WI38 (cell line): ENCODE measurements at regions not wholly inside any gene's neighbourhood (a gene's known extent, or its start where the extent isn't known, plus 50 kb on each side); places are given as distances from the start of the nearest gene placed in this dataset.

Experiments used
- H3K4me3 ChIP-seq: 2 replicates; pipeline ENCODE4 v1.5.1; 2011; ENCODE audit warnings: low read depth, mild to moderate bottlenecking, control low read depth, low read length
- TF ChIP-seq, protein P1 (sequence below): IDR thresholded peaks from 2 replicates; pipeline ENCODE4 v1.5.1; 2012; ENCODE audit warnings: low read depth, mild to moderate bottlenecking, control low read depth, low read length

DNA sequence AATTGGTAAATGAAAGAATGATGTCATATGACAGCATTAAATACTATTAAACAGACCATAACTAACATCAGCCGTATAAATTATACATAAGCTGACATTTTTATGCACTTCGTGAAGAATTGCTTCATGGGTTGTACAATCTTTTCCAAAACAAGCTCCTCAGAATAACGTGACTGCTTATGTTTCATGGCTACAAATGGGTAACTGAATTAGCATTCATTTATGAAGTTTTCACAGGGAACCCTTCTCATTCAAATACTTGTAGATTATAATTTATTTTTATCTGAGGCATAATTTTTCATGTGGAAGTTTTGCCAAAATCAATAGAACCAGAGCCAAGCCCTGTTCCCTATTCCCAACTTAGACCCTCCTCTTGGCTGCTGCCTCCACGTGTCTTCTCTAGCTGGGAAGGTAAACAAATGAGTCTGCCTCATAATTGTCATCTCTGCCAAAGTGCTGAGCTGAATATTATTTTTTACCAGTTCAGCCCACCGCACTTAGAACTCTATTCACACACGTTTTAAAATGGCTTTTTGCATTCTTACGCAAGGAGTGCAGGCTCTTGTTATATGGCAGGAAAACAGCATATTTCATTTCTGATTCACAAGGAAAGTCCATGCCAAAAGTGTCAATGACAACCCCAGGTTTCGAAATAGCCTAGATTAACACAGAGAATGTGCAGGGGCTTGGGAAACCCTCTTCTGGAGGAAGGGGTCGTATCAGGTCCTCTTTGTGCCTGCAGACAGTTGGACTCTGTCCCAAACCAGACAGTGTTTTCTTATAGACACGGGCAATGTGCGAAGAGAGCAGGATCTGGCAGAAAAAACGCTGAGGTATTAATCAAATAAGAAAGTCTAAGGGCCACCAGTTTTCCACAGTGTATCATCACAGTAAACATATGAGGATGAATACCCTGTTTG, 370.7 kb upstream of the MGMT start:
- no peak overlapping the region for H3K4me3 ChIP-seq
- TF ChIP-seq, protein P1, sequence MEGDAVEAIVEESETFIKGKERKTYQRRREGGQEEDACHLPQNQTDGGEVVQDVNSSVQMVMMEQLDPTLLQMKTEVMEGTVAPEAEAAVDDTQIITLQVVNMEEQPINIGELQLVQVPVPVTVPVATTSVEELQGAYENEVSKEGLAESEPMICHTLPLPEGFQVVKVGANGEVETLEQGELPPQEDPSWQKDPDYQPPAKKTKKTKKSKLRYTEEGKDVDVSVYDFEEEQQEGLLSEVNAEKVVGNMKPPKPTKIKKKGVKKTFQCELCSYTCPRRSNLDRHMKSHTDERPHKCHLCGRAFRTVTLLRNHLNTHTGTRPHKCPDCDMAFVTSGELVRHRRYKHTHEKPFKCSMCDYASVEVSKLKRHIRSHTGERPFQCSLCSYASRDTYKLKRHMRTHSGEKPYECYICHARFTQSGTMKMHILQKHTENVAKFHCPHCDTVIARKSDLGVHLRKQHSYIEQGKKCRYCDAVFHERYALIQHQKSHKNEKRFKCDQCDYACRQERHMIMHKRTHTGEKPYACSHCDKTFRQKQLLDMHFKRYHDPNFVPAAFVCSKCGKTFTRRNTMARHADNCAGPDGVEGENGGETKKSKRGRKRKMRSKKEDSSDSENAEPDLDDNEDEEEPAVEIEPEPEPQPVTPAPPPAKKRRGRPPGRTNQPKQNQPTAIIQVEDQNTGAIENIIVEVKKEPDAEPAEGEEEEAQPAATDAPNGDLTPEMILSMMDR: no peak

DNA sequence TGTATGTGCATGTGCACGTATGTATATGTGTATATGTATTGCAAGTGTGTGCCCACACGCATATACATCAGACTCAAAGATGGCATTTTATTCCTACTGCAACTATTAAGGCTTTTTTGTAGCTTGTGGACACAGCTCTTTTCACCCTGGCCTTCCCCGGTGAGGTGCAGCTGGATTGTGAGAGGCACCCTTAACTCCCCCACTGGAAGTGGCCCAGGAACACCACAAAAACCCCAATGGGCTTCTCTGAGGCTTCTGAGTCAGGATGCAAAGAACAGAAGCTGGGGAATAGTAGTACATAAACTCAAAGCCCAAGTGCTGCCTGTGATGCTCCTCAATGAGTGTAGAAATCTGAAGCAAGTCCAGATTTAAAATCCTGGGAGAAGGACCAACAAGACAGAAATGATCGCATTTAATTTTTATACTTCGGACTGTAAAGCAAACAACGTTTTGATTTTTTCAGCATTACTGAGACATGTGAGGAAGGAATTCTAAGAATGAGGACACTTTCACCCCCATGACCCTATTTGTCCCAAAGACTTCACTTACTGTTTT, 369.2 kb upstream of the MGMT start:
- H3K4me3 ChIP-seq: no peak overlapping the region
- TF ChIP-seq, protein P1: no peak

DNA sequence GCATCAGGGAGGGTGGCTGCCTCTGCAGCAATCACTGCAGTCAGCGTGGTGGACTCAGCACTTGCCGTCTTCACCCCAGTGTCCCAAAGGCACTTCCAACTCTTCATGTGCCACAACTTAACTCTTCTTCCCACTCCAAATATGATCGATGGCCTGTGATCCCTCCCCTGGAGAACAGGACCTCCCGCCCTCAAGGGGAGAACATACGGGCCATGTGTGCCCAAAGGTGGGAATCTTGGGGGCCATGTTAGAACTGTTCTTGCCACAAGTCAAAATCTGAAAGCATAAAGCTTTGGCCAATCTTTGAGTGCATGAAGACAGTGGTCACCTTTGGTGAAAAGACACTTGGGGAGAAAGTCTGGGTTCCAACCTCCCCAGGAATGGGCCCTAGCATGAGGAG, 368.5 kb upstream of the MGMT start:
- TF ChIP-seq, protein P1: no peak
- no peak overlapping the region for H3K4me3 ChIP-seq

DNA sequence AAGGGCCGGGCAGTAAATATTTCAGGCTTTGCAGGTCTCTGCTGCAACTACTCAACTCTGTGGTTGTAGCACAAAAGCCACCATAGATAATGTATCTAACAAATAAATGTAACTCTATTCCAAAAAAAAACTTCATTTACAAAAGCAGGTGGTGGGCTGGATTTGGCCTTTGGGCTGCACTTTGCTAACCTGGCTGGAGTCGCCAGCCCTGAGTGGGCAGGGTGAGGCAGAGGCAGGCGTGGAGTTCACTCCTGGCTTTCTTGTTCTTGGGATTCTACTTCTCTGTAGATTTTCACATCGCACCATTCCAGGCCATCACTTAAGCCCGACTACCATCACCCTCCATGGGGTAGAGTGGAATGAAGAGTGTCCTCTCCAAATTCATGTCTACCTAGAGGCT, 367.6 kb upstream of the MGMT start:
- TF ChIP-seq, protein P1: no peak
- no peak overlapping the region for H3K4me3 ChIP-seq

DNA sequence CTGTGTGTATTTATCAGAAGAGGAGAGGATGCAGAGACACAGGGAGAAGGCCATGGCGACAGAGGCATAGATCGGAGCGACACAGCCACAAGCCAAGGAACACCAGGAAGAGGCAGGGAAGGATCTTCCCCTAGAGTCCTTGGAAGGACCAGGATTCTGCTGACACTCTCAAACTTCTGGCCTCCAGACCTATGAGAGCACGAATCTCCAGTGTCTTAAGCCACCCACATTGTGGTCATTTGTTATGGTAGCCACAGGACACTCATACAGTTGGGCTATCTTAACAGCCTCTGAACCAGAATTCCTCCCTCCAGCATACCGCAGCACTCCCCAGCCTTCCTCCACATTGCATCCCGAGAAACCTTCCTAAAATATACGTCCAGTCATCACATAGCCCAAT, 367.0 kb upstream of the MGMT start:
- TF ChIP-seq, protein P1: no peak
- H3K4me3 ChIP-seq: no peak overlapping the region

DNA sequence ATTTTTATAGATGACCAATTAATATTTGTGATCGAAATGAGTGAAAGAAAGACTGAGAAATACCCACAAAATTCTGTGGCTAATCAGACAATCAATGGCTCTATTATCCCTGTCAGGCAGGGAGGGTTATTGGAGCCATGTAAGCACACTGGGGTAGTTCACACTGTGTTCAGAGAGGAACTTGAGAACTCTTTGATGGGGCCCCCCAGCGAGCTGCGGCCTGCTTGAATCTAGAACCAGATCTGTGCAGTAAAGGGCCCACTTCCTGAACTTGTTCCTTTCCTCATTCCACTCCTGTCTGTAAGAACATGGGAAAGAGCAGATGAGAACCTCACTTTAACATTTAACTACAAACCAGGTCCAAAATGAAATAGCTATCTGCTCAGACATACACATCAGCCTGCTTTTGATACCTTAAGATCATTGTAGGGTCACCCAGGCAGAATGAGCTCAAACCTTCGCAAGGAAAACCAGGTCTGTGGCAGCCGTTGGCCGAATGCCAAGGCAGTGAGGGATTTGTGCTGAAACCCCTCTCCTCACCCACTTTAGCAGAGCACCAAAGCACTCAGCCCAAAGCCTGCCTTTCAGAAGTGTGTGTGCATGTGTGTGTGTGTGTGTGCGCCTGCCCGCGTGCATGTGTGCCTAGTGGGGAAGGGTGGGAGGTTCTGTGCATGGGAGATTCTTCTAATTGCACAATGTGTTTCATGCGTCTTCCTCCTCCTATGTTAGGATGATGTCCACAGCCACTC, 365.6 kb upstream of the MGMT start:
- TF ChIP-seq, protein P1: no peak
- H3K4me3 ChIP-seq: no peak overlapping the region
